ENCODE measurements at regions not wholly inside any gene's neighbourhood (a gene's known extent, or its start where the extent isn't known, plus 50 kb on each side); places are given as distances from the start of the nearest gene placed in this dataset.

DNA sequence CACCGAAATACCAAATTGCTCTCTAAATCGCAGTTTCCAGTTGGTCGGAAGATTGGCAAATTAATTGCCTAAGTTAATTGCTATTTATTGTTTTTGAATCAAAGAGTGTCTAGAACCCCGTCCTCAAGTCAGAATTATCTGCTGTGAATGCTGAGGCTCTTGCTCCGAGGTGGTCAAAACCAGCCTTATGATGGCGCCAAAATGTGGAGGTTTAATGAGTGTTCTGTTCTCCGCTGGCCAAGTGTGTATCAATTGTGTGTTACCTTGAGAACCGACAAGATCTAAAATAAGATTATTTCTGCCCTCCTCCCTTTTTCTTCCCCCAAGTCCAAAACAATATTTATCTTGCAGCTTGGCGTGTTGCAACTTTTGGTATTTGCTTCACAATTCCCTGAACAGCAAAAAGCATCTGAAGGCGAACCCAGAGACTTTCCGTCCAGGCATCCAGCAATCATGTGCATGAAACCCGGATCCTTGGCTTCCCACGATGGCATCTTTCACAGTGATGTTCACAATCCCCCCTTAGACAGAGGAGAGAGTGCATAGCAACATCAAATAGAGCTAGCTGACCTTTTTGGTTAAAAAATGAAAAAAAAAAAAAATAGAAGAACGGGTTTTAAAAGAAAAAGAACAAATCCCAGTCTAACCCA is 323.0 kb downstream of the MYCN start:
- WGBS: 90% methylated on average over 14 of the region's 14 CpGs
- H3K36me3 ChIP-seq: no peaks in the 10 kb centered on the region
- DNase-seq (ENCODE audit: low spot score in 2 of 2): no peak

DNA sequence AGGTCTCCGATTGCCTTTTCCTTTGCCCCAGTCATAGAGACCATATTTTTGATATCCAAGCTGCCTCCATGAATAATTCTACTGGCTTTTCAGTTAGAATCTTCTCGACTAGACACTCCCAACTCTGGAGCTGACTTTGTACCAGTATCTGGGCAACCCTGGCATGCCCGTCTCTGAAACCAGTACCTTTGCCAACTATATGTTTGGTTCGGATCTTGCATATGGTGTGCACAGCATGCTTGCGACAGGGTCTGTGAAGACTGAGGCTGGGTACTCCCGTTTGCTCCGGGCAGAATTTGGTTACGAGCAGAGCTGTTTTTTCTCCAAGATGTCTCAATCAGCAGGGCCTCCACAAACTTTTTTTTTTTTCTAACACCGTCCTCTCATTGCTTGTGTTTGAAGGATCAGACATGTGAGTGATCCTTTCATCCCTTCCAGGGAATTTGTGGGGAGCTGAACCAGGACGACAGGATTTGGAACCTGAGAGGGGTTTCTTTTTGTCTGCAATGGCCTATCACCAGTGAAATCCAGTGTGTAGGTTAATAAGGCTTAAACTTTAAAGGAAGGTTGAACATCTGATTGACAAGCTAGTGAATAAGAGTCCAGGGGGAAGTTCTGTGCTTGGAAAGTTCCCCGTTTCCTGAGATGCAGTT is 322.3 kb downstream of the MYCN start:
- no peaks in the 10 kb centered on the region for H3K9me3 ChIP-seq
- TF ChIP-seq, protein P1, sequence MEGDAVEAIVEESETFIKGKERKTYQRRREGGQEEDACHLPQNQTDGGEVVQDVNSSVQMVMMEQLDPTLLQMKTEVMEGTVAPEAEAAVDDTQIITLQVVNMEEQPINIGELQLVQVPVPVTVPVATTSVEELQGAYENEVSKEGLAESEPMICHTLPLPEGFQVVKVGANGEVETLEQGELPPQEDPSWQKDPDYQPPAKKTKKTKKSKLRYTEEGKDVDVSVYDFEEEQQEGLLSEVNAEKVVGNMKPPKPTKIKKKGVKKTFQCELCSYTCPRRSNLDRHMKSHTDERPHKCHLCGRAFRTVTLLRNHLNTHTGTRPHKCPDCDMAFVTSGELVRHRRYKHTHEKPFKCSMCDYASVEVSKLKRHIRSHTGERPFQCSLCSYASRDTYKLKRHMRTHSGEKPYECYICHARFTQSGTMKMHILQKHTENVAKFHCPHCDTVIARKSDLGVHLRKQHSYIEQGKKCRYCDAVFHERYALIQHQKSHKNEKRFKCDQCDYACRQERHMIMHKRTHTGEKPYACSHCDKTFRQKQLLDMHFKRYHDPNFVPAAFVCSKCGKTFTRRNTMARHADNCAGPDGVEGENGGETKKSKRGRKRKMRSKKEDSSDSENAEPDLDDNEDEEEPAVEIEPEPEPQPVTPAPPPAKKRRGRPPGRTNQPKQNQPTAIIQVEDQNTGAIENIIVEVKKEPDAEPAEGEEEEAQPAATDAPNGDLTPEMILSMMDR (IDR thresholded peaks at IDR 0.05): no peak
- TF ChIP-seq POLR2A (IDR thresholded peaks at IDR 0.05) (no peak), POLR2AphosphoS5 (IDR thresholded peaks at IDR 0.05) (no peak), EP300 (IDR thresholded peaks at IDR 0.05) (no peak)
- no peaks in the 10 kb centered on the region for H3K27me3 ChIP-seq
- no peaks in the 10 kb centered on the region for H3K36me3 ChIP-seq
- WGBS: 66% methylated on average over 11 of the region's 11 CpGs
- no peak overlapping the region for H3K4me3 ChIP-seq
- H3K27ac ChIP-seq: no peak overlapping the region
- H3K4me1 ChIP-seq: no peaks in the 10 kb centered on the region
- DNase-seq (ENCODE audit: low spot score in 2 of 2): no peak

More for the DNA sequence above, 323.0 kb downstream of the MYCN start:
- H3K4me3 ChIP-seq: no peak overlapping the region
- H3K27ac ChIP-seq: no peak overlapping the region
- no peak for TF ChIP-seq POLR2A (IDR thresholded peaks at IDR 0.05)
- no peak for TF ChIP-seq POLR2AphosphoS5 (IDR thresholded peaks at IDR 0.05)
- TF ChIP-seq, protein P1 (IDR thresholded peaks at IDR 0.05): no peak
- TF ChIP-seq EP300 (IDR thresholded peaks at IDR 0.05): no peak
- no peaks in the 10 kb centered on the region for H3K27me3 ChIP-seq
- H3K9me3 ChIP-seq: no peaks in the 10 kb centered on the region
- no peaks in the 10 kb centered on the region for H3K4me1 ChIP-seq

DNA sequence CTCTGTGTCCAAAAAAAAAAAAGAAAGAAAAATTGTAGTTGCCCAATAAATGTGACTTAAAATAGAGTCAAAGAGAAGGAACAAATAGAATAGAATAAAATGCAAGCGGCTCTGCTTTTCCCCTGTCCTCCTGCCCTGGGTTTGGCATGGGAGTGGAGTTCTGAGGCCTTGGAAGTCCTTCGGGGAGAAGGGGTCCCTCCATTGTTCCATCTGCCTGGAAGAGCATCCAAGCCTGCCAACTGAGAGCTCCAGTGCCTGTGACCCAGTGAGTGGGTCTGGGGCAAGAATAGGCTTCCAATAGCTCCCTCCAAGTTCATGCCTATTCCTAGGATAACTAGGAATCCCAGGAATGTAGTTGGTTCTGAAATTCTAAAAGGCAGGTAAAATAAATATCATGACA is 321.4 kb downstream of the MYCN start:
- Histone ChIP-seq H3K36me3 (no peaks in the 10 kb centered on the region), H3K4me3 (no peak overlapping the region), H3K27me3 (no peaks in the 10 kb centered on the region), H3K4me1 (no peaks in the 10 kb centered on the region), H3K27ac (no peak overlapping the region), H3K9me3 (no peaks in the 10 kb centered on the region)
- 78% methylated on average over 2 of the region's 2 CpGs for WGBS
- TF ChIP-seq, protein P1 (IDR thresholded peaks at IDR 0.05): no peak
- TF ChIP-seq POLR2AphosphoS5 (IDR thresholded peaks at IDR 0.05): no peak
- TF ChIP-seq POLR2A (IDR thresholded peaks at IDR 0.05): no peak
- no peak for TF ChIP-seq EP300 (IDR thresholded peaks at IDR 0.05)
- no peak for DNase-seq (ENCODE audit: low spot score in 2 of 2)

DNA sequence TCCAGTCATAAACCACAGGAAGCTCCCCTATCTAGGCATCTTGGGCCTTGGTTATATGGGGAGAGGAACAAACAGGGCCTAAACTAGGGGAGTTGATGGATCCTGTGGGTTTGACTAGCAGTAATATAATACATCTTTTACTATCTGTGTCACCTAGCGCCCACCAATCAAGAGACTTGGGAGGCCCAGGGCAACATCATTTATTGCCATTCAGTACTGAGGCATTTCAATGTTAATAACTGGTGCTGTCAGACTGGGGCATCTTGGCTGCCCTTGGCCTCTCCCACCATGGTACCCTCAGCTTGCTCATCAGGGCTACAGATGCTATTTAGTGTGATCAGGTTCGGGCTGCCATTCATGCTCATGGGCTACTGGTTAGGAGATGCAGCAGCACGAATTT is 320.7 kb downstream of the MYCN start:
- WGBS: 86% methylated on average over 3 of the region's 3 CpGs
- no peaks in the 10 kb centered on the region for H3K27me3 ChIP-seq
- no peak overlapping the region for H3K4me3 ChIP-seq
- TF ChIP-seq, protein P1 (IDR thresholded peaks at IDR 0.05): no peak
- no peak for TF ChIP-seq POLR2A (IDR thresholded peaks at IDR 0.05)
- no peak for TF ChIP-seq EP300 (IDR thresholded peaks at IDR 0.05)
- TF ChIP-seq POLR2AphosphoS5 (IDR thresholded peaks at IDR 0.05): no peak
- H3K27ac ChIP-seq: no peak overlapping the region
- no peak for DNase-seq (ENCODE audit: low spot score in 2 of 2)
- no peaks in the 10 kb centered on the region for H3K9me3 ChIP-seq
- H3K4me1 ChIP-seq: no peaks in the 10 kb centered on the region
- H3K36me3 ChIP-seq: no peaks in the 10 kb centered on the region

DNA sequence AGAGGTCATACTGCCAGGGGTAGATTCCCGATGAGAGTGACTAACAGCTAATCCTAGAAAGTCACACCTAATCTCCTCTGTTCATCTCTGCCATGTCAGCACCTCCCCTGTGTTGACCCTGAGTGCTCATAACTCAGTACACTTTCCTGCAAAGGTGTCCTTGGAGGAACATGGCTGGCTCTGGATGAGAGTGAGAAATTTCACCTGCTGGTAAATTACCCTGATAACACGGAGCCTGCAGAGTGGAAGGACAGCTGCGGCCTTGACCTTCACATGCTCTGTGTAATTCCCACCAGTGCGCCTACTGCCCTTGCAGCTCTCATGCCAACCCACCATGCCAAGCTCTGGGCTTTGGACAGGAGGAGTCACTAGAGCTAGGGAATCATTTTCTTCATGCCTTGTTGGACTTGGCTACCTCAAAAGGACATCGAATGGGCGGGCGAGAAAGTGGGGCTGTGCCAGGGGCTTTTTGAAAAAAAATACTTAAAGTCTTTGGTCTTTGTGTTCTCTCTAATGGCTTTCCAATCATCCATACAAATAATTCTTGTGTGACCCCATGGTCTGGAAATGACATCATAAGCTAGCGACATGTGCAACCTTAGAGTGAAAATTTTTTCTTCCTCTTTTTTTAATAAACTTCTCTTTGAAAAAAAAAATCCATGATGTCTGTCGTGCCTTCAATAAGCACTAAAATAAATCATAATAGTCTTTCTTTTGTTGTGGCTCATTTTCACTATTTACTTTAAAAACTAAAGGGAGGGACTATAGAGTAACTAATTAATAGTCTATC is 319.9 kb downstream of the MYCN start:
- TF ChIP-seq POLR2A (IDR thresholded peaks at IDR 0.05) (no peak), POLR2AphosphoS5 (IDR thresholded peaks at IDR 0.05) (no peak), EP300 (IDR thresholded peaks at IDR 0.05) (no peak)
- TF ChIP-seq, protein P1 (IDR thresholded peaks at IDR 0.05): no peak
- no peaks in the 10 kb centered on the region for H3K27me3 ChIP-seq
- DNase-seq (ENCODE audit: low spot score in 2 of 2): no peak
- H3K27ac ChIP-seq: no peak overlapping the region
- H3K9me3 ChIP-seq: no peaks in the 10 kb centered on the region
- no peak overlapping the region for H3K4me3 ChIP-seq
- H3K4me1 ChIP-seq: no peaks in the 10 kb centered on the region
- 77% methylated on average over 6 of the region's 9 CpGs for WGBS
- H3K36me3 ChIP-seq: no peaks in the 10 kb centered on the region
